ENCODE measurements at regions not wholly inside any gene's neighbourhood (a gene's known extent, or its start where the extent isn't known, plus 50 kb on each side); places are given as distances from the start of the nearest gene placed in this dataset.

GRCh38 chrX:39465906-39466305 is 631.9 kb downstream of the BCOR start:
- TF ChIP-seq, protein P1, sequence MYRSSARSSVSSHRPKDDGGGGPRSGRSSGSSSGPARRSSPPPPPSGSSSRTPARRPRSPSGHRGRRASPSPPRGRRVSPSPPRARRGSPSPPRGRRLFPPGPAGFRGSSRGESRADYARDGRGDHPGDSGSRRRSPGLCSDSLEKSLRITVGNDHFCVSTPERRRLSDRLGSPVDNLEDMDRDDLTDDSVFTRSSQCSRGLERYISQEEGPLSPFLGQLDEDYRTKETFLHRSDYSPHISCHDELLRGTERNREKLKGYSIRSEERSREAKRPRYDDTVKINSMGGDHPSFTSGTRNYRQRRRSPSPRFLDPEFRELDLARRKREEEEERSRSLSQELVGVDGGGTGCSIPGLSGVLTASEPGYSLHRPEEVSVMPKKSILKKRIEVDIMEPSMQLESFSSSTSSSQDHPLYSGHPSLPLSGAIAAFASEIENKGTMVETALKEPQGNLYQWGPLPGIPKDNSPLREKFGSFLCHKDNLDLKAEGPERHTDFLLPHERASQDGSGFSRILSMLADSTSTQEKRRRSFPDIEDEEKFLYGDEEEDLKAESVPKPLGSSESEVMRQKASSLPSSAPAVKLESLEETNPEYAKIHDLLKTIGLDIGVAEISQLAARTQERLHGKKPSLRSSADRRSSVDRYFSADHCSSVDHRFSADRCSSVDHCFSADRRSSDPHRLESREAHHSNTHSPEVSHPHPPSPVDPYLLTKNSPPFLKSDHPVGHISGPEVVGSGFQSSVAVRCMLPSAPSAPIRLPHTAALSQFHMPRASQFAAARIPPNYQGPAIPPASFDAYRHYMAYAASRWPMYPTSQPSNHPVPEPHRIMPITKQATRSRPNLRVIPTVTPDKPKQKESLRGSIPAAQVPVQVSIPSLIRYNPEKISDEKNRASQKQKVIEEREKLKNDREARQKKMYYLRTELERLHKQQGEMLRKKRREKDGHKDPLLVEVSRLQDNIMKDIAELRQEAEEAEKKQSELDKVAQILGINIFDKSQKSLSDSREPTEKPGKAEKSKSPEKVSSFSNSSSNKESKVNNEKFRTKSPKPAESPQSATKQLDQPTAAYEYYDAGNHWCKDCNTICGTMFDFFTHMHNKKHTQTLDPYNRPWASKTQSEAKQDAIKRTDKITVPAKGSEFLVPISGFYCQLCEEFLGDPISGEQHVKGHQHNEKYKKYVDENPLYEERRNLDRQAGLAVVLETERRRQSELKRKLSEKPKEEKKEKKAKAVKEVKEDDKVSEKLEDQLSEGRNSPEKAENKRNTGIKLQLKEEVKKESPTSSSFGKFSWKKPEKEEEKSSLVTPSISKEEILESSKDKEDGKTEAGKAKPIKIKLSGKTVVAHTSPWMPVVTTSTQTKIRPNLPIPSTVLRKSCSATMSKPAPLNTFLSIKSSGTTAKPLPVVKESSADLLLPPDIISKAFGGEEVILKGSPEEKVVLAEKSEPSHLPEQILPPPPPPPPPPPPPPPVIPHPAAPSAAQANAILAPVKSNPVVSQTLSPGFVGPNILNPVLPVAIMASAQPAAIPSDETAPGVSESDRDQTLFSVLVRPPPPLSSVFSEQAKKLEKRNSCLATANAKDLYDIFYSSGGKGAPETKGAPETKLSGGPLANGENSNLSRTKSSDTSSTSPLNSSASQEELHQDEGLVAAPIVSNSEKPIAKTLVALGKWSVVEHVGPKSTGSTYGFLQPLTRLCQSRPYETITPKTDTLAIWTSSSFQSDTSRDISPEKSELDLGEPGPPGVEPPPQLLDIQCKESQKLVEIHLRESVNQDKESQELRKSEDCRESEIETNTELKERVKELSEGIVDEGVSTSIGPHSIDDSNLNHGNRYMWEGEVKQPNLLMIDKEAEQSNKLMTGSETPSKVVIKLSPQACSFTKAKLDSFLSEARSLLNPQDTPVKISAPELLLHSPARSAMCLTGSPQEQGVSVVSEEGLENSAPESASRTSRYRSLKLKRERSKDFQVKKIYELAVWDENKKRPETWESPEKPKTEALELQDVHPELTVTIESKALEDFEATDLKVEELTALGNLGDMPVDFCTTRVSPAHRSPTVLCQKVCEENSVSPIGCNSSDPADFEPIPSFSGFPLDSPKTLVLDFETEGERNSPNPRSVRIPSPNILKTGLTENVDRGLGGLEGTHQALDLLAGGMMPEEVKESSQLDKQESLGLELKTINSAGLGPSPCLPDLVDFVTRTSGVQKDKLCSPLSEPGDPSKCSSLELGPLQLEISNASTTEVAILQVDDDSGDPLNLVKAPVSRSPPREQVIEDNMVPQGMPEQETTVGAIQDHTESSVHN (IDR thresholded peaks at IDR 0.05; ENCODE audit: borderline replicate concordance in 1 of 2, low read depth in 1 of 2) = no peak
- TF ChIP-seq FUS (optimal IDR thresholded peaks at IDR 0.05; ENCODE audit: low read depth, low read length) (no peak), TBP (optimal IDR thresholded peaks at IDR 0.05; ENCODE audit: low read depth, low read length) (no peak), SPI1 (IDR thresholded peaks at IDR 0.05; ENCODE audit: borderline replicate concordance, low read depth, low read length) (no peak), FOXM1 (IDR thresholded peaks at IDR 0.05; ENCODE audit: low read depth) (no peak), FOXM1 (CRISPR knock-in tag; IDR thresholded peaks at IDR 0.05; ENCODE audit: low read depth) (no peak), EHMT2 (IDR thresholded peaks at IDR 0.05) (no peak)
- TF ChIP-seq, protein P2, sequence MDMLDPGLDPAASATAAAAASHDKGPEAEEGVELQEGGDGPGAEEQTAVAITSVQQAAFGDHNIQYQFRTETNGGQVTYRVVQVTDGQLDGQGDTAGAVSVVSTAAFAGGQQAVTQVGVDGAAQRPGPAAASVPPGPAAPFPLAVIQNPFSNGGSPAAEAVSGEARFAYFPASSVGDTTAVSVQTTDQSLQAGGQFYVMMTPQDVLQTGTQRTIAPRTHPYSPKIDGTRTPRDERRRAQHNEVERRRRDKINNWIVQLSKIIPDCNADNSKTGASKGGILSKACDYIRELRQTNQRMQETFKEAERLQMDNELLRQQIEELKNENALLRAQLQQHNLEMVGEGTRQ (CRISPR knock-in tag; IDR thresholded peaks at IDR 0.05) = no peak
